ENCODE measurements at regions not wholly inside any gene's neighbourhood (a gene's known extent, or its start where the extent isn't known, plus 50 kb on each side); places are given as distances from the start of the nearest gene placed in this dataset.

DNA sequence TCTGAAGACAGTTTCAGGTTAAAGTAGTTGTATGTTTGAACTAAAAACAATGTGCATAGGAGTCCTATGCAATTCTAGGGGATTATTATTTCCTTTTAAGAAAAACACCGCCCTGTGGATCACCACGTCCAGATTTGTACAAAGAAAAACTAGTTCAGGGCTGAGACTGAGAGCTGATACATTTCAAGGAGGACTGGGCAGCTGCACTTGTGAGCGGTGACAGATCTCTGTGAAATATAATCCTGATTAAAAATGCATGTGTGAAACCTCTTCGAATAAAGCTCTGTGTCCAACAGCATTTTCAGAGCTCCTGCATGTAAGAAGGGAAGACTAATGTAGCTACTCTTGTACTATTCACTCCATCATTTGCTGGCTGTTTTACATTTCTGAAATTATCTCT lies 365.8 kb upstream of the PITX2 start:
- Histone ChIP-seq H3K36me3 (ENCODE audit: low read length) (no peaks in the 10 kb centered on the region), H3F3A (ENCODE audit: insufficient read depth) (no peaks in the 10 kb centered on the region), H4K20me1 (ENCODE audit: low read depth, low read length) (no peaks in the 10 kb centered on the region), H3K4me3 (ENCODE audit: insufficient read depth, low read length, poor library complexity, severe bottlenecking) (no peak overlapping the region), H3K9me2 (replicated peaks; ENCODE audit: insufficient read depth, low read length) (no peaks in the 10 kb centered on the region), H3K9ac (ENCODE audit: low read length) (no peak overlapping the region), H2AFZ (ENCODE audit: low read depth, low read length, severe bottlenecking) (no peak overlapping the region), H3K27me3 (ENCODE audit: low read length) (no peaks in the 10 kb centered on the region), H3K4me2 (ENCODE audit: low read depth, low read length, poor library complexity, severe bottlenecking) (no peak overlapping the region), H3K79me2 (ENCODE audit: insufficient read depth, low read length) (no peaks in the 10 kb centered on the region), H3K27ac (ENCODE audit: low read depth, low read length) (no peak overlapping the region), H3K9me3 (ENCODE audit: insufficient read depth, low read length) (no peaks in the 10 kb centered on the region)
- TF ChIP-seq, protein P1, sequence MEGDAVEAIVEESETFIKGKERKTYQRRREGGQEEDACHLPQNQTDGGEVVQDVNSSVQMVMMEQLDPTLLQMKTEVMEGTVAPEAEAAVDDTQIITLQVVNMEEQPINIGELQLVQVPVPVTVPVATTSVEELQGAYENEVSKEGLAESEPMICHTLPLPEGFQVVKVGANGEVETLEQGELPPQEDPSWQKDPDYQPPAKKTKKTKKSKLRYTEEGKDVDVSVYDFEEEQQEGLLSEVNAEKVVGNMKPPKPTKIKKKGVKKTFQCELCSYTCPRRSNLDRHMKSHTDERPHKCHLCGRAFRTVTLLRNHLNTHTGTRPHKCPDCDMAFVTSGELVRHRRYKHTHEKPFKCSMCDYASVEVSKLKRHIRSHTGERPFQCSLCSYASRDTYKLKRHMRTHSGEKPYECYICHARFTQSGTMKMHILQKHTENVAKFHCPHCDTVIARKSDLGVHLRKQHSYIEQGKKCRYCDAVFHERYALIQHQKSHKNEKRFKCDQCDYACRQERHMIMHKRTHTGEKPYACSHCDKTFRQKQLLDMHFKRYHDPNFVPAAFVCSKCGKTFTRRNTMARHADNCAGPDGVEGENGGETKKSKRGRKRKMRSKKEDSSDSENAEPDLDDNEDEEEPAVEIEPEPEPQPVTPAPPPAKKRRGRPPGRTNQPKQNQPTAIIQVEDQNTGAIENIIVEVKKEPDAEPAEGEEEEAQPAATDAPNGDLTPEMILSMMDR (IDR thresholded peaks at IDR 0.05; ENCODE audit: insufficient read depth, low read length, poor library complexity, severe bottlenecking), result no peak
- no peak for TF ChIP-seq EZH2phosphoT487 (conservative IDR thresholded peaks at IDR 0.05; ENCODE audit: low read length)

DNA sequence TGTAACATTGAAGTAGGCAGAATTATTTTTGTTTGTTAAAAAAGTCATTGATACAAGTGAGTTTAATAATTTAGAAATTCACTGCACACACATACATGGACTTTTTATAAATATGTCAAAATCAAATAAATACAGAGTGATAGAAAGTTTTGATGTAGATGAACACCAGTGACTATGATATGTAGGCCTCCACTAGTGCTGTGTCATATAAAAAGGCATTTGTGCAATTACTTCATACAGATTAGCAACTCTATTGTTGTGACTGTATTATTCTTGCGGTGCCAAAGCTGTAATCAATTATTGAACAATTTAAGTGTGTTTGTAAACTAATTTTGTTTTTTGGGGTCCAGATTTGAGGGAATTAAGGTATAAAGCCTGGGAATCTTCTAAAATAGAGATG lies 366.2 kb upstream of the PITX2 start:
- Histone ChIP-seq H3F3A (ENCODE audit: insufficient read depth) (no peaks in the 10 kb centered on the region), H3K27ac (ENCODE audit: low read depth, low read length) (no peak overlapping the region), H3K27me3 (ENCODE audit: low read length) (no peaks in the 10 kb centered on the region), H3K36me3 (ENCODE audit: low read length) (no peaks in the 10 kb centered on the region), H3K9me2 (replicated peaks; ENCODE audit: insufficient read depth, low read length) (no peaks in the 10 kb centered on the region), H3K9ac (ENCODE audit: low read length) (no peak overlapping the region), H3K4me3 (ENCODE audit: insufficient read depth, low read length, poor library complexity, severe bottlenecking) (no peak overlapping the region), H3K9me3 (ENCODE audit: insufficient read depth, low read length) (no peaks in the 10 kb centered on the region), H3K4me2 (ENCODE audit: low read depth, low read length, poor library complexity, severe bottlenecking) (no peak overlapping the region), H3K79me2 (ENCODE audit: insufficient read depth, low read length) (no peaks in the 10 kb centered on the region), H2AFZ (ENCODE audit: low read depth, low read length, severe bottlenecking) (no peak overlapping the region), H4K20me1 (ENCODE audit: low read depth, low read length) (no peaks in the 10 kb centered on the region)
- no peak for TF ChIP-seq EZH2phosphoT487 (conservative IDR thresholded peaks at IDR 0.05; ENCODE audit: low read length)
- TF ChIP-seq, protein P1 (IDR thresholded peaks at IDR 0.05; ENCODE audit: insufficient read depth, low read length, poor library complexity, severe bottlenecking), result no peak

DNA sequence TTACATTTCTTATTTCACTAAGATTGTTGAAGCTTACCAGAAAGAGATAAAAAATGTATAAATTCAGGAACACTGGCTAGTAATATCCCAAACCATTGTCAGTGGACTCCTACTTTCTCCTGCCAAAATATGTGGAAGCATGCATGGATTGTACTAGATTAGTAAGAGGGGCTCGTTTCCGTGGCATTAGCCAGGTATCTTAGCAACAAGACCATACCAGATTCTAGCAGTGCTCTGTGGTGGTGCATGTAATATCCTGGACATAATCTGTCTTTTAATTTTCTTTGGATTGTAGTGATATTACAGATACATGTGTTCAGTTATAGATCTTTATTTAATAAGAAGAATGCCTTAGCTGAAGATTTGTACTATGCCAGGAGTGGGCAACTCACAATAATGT lies 371.9 kb upstream of the PITX2 start:
- H3K4me2 ChIP-seq (ENCODE audit: low read depth, low read length, poor library complexity, severe bottlenecking), result no peak overlapping the region
- H3K4me3 ChIP-seq (ENCODE audit: insufficient read depth, low read length, poor library complexity, severe bottlenecking), result no peak overlapping the region
- no peak overlapping the region for H2AFZ ChIP-seq (ENCODE audit: low read depth, low read length, severe bottlenecking)
- no peaks in the 10 kb centered on the region for H3K9me2 ChIP-seq (replicated peaks; ENCODE audit: insufficient read depth, low read length)
- no peaks in the 10 kb centered on the region for H3F3A ChIP-seq (ENCODE audit: insufficient read depth)
- TF ChIP-seq EZH2phosphoT487 (conservative IDR thresholded peaks at IDR 0.05; ENCODE audit: low read length), result no peak
- TF ChIP-seq, protein P1 (IDR thresholded peaks at IDR 0.05; ENCODE audit: insufficient read depth, low read length, poor library complexity, severe bottlenecking), result no peak
- H3K27me3 ChIP-seq (ENCODE audit: low read length), result no peaks in the 10 kb centered on the region
- H3K9me3 ChIP-seq (ENCODE audit: insufficient read depth, low read length), result no peaks in the 10 kb centered on the region
- H3K79me2 ChIP-seq (ENCODE audit: insufficient read depth, low read length), result no peaks in the 10 kb centered on the region
- H3K9ac ChIP-seq (ENCODE audit: low read length), result no peak overlapping the region
- H4K20me1 ChIP-seq (ENCODE audit: low read depth, low read length), result no peaks in the 10 kb centered on the region
- no peak overlapping the region for H3K27ac ChIP-seq (ENCODE audit: low read depth, low read length)
- H3K36me3 ChIP-seq (ENCODE audit: low read length), result no peaks in the 10 kb centered on the region

DNA sequence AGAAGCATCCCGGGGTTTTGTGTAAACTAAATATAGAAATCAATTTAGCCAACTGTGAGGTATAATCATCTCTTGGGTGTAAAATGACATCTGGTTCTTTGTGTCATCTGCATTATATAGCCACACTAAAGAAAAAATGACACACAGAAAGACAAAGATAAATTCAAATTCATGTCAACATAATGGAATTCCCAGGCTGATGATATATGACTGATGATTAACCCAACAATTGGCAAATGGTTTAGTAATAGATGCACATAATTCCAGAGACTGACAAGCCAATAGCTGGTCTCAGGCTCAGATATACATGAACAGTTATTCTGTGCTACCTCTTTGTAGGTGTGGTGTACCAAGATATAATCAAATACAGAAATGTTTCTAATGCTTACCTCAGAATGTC lies 375.4 kb upstream of the PITX2 start:
- Histone ChIP-seq H4K20me1 (ENCODE audit: low read depth, low read length) (no peaks in the 10 kb centered on the region), H3K36me3 (ENCODE audit: low read length) (no peaks in the 10 kb centered on the region), H3K4me3 (ENCODE audit: insufficient read depth, low read length, poor library complexity, severe bottlenecking) (no peak overlapping the region), H3K9me2 (replicated peaks; ENCODE audit: insufficient read depth, low read length) (no peaks in the 10 kb centered on the region), H3K9ac (ENCODE audit: low read length) (no peak overlapping the region), H3K27ac (ENCODE audit: low read depth, low read length) (no peak overlapping the region), H3K79me2 (ENCODE audit: insufficient read depth, low read length) (no peaks in the 10 kb centered on the region), H3F3A (ENCODE audit: insufficient read depth) (no peaks in the 10 kb centered on the region), H3K9me3 (ENCODE audit: insufficient read depth, low read length) (no peaks in the 10 kb centered on the region), H2AFZ (ENCODE audit: low read depth, low read length, severe bottlenecking) (no peak overlapping the region), H3K27me3 (ENCODE audit: low read length) (no peaks in the 10 kb centered on the region), H3K4me2 (ENCODE audit: low read depth, low read length, poor library complexity, severe bottlenecking) (no peak overlapping the region)
- no peak for TF ChIP-seq EZH2phosphoT487 (conservative IDR thresholded peaks at IDR 0.05; ENCODE audit: low read length)
- TF ChIP-seq, protein P1 (IDR thresholded peaks at IDR 0.05; ENCODE audit: insufficient read depth, low read length, poor library complexity, severe bottlenecking), result no peak
